GM12891 (cell line): ENCODE measurements at regions not wholly inside any gene's neighbourhood (a gene's known extent, or its start where the extent isn't known, plus 50 kb on each side); places are given as distances from the start of the nearest gene placed in this dataset.

Experiments
- DNase-seq: peaks from one replicate; pipeline ENCODE4 v3.0.0; 2011; ENCODE audit warnings: low spot score; ENCODE audit not compliant: insufficient read length
- FAIRE-seq: peaks from 2 replicates; lab custom pipeline; 2011; peaks lifted over from hg19 to GRCh38; lab: Jason Lieb, UNC
- PAX5 ChIP-seq: IDR thresholded peaks from 2 replicates; pipeline ENCODE4 v1.6.1; 2011; ENCODE audit warnings: low read length, moderate library complexity, mild to moderate bottlenecking; ENCODE audit not compliant: insufficient read depth, severe bottlenecking
- POLR2A ChIP-seq: IDR thresholded peaks from 2 replicates; pipeline ENCODE4 v1.6.1; 2011; ENCODE audit warnings: low read depth, low read length, control low read depth
- POLR2AphosphoS5 ChIP-seq: IDR thresholded peaks from 2 replicates; pipeline ENCODE4 v1.6.1; 2011; ENCODE audit warnings: low read depth, low read length, control low read depth
- POU2F2 ChIP-seq: IDR thresholded peaks from 2 replicates; pipeline ENCODE4 v1.6.1; 2011; ENCODE audit warnings: low read depth, mild to moderate bottlenecking, control low read depth, low read length, moderate library complexity
- SPI1 ChIP-seq: IDR thresholded peaks from 2 replicates; pipeline ENCODE4 v1.6.1; 2011; ENCODE audit warnings: low read depth, low read length, control low read depth
- TAF1 ChIP-seq: IDR thresholded peaks from 2 replicates; pipeline ENCODE4 v1.6.1; 2011; ENCODE audit warnings: low read depth, low read length, control low read depth

DNA sequence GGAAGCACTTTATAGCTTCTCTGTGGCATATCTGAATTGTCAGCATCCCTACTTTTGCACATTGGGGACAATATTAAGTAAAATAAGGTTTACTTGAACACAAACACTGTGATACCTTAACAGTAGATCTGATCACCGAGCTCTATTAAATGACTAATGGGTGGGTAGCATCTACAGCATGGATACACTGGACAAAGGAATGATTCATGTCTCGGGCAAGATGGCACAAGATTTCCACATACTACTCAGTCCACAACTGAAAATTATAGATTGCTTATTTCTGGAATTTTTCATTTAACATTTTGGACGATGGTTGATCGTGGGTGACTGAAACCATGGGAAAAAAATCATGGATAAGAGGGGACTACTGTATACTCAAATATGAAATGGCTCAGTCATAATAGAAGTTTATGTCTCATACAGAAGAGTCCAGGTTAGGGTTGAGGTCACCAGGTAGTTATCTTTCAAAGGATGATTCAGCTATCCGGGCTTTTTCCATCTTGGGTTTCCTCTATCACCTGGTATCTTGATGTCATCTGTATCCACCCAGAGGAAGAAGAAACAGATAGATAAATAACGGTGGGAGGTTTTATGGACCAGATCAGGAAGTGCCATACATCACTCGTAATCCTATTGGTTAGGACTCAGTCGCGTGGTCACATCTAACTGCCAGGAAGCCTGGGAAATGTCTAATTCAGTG is 320.0 kb upstream of the RARB start:
- no peak for DNase-seq
- FAIRE-seq = no peak
- no peak for TF ChIP-seq POLR2AphosphoS5
- no peak for TF ChIP-seq SPI1
- TF ChIP-seq POU2F2 = no peak
- no peak for TF ChIP-seq TAF1
- TF ChIP-seq PAX5 = no peak
- no peak for TF ChIP-seq POLR2A

DNA sequence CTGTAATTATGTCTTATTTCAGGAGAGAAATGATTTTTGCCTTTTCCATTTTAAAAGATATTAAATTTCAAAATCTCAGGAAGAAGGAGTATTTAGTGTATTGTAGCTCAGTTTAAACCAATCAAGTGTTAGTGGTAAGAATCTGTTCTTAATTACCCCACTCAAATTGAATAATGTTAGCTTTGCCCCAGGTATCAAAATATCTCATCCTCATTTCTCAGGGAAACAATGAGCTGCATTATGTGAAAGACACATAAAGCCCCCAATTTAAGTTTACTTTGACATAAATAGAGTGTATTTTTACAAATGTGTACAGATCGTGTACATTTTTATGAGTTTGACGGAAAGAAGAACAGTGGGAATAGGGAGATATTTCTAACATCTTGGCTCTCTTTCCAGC is 317.4 kb upstream of the RARB start:
- DNase-seq (no peak), FAIRE-seq (no peak)
- TF ChIP-seq TAF1 (no peak), POLR2AphosphoS5 (no peak), POLR2A (no peak), SPI1 (no peak), PAX5 (no peak), POU2F2 (no peak)

DNA sequence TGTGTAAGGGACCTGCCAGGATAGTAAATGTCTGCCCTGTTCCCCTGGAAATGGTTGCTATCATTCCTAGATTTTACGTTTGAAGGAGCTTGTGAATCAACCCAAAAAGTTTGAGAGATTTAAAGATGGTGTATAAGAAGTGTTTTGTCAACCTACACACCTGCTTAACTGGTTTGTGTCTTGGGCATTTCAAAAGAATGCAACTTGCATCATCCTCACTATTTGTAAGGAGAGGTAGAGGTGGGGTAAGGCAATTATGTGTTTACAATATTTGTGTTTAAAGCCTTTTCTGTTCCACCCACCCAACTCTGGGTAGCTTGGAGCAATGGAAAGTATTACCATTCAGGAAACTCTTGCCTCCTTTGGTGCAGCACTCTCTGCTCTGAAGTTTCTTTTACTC is 314.2 kb upstream of the RARB start:
- no peak for FAIRE-seq
- no peak for TF ChIP-seq SPI1
- TF ChIP-seq POU2F2 = no peak
- no peak for TF ChIP-seq POLR2AphosphoS5
- TF ChIP-seq POLR2A = no peak
- TF ChIP-seq TAF1 = no peak
- no peak for TF ChIP-seq PAX5
- DNase-seq = no peak

GRCh38 chr3:25114532-25114931 is 313.5 kb upstream of the RARB start:
- DNase-seq (no peak), FAIRE-seq (no peak)
- TF ChIP-seq PAX5 (no peak), POLR2A (no peak), TAF1 (no peak), POLR2AphosphoS5 (no peak), SPI1 (no peak), POU2F2 (no peak)

DNA sequence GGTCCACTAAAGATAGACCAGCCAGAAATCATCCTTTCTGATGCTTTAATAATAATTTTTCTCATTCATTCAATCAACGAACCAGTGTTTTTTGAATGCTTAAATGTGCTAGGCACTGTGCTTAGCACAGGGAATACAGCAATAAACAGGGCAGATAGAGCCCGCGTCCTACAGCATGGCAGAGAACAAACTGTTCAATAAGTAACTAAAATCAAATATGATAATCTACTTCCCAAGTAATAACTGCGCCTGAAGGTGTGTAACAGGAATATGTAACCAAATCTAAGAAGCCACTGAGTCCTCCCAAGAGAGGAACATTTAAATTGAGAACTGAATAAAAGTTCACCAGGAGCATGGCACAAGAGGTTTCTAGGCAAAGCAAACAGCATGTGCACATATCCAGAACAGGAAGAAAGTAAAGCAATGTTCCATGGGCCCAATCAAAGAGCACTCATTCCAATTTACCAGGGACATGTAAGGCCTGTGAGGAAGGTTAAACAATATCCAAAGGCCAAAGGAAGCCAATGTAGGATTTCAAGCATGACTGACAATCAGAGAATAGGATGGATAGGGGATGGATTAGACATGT is 311.0 kb upstream of the RARB start:
- TF ChIP-seq SPI1 = no peak
- no peak for TF ChIP-seq POLR2A
- no peak for TF ChIP-seq TAF1
- no peak for TF ChIP-seq POU2F2
- no peak for TF ChIP-seq PAX5
- TF ChIP-seq POLR2AphosphoS5 = no peak
- FAIRE-seq = no peak
- DNase-seq = no peak

DNA sequence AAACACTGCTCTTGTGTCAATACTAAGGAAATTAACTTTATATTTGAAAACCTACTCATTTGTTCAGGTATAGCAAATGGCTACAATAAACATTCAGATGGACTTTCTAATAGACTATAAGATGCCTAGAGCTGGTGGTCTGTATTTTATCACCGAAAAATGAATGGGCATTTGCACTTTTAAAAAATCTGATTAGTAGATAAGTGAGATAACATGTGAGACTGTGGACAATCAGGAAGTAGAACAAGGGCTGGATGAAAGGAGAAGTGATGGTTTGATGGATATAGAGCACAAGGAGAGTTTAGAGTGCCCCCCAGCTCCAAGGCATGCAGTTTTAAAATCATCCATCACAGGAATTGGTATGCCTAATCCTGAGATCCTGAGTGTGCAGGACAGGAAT is 308.4 kb upstream of the RARB start:
- TF ChIP-seq POLR2AphosphoS5 = no peak
- TF ChIP-seq SPI1 = no peak
- no peak for TF ChIP-seq POU2F2
- no peak for TF ChIP-seq POLR2A
- TF ChIP-seq TAF1 = no peak
- TF ChIP-seq PAX5 = no peak
- FAIRE-seq = no peak
- DNase-seq = no peak

GRCh38 chr3:25120665-25121064 is 307.4 kb upstream of the RARB start:
- DNase-seq = no peak
- no peak for TF ChIP-seq POLR2A
- TF ChIP-seq POU2F2 = no peak
- no peak for TF ChIP-seq PAX5
- TF ChIP-seq POLR2AphosphoS5 = no peak
- TF ChIP-seq TAF1 = no peak
- TF ChIP-seq SPI1 = no peak
- no peak for FAIRE-seq

DNA sequence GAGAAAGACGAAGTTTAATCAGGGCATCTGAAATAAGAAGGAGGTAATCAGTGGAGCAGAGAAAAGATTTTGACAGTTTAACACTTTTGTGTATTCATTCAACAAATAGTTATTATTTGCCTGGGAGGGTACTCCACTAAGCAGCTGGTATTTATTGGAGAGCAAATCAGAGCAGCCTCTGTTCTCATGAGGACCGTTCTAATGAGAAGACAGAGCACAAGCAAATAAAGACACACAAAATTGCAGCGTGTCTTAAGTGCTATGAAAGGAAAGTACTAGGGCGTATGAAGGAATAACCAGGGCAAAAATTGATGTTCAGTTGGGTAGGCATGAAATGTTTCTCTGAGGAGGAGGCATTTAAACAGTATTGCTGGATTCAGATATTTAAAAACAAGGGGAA is 302.9 kb upstream of the RARB start:
- FAIRE-seq = no peak
- no peak for TF ChIP-seq PAX5
- no peak for TF ChIP-seq POLR2AphosphoS5
- no peak for TF ChIP-seq POU2F2
- TF ChIP-seq TAF1 = no peak
- no peak for TF ChIP-seq POLR2A
- no peak for TF ChIP-seq SPI1
- DNase-seq = no peak

DNA sequence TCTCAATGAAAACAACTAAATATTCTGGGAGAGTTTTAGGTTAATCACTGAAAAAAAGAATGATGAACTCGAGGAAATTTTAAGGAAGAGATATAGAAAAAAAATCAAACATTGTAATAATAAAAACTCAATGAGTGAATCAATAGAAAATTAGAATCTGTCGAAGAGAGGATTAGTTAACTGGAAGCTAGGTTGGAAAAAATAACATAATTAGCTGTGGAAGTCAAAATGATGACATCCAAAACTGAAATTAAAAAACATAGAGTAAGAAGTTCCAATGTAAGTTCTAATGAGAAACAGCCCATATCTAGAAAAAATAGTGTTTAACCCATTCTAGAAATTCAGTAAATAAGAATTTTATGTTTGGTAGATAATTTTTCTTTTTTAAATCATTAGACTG is 299.3 kb upstream of the RARB start:
- DNase-seq (no peak), FAIRE-seq (no peak)
- TF ChIP-seq TAF1 (no peak), SPI1 (no peak), PAX5 (no peak), POLR2A (no peak), POLR2AphosphoS5 (no peak)
